ENCODE measurements at regions not wholly inside any gene's neighbourhood (a gene's known extent, or its start where the extent isn't known, plus 50 kb on each side); places are given as distances from the start of the nearest gene placed in this dataset.
"Not testable (repeated sequence)": the region's sequence is repeated elsewhere in the genome, so short reads cannot be mapped to it uniquely, and the experiment has no call there.

DNA sequence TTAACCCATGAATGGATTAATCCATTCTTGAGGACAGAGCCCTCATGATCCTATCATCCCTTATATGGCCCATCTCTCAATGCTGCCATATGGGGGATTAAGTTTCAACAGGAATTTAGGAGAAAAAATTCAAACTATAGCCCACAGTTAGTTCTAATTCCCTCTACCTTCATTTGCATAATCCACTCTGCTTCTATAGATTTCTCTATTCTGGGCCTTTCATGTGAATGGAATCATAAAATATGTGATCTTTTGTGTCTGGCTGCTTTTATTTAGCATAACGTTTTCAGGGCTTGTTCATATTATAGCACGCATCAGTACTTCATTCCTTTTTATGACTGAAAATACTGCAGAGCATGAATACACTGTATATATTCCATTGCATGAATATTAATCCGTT, 55.4 kb downstream of the CTSL start:
- H3K27ac ChIP-seq = no peak overlapping the region
- no peaks in the 10 kb centered on the region for H3K36me3 ChIP-seq (replicated peaks in 1 of 2; ENCODE audit: insufficient read depth in 1 of 2, low read depth in 2 of 2)
- H3K4me1 ChIP-seq = no peaks in the 10 kb centered on the region
- H3K27me3 ChIP-seq = no peaks in the 10 kb centered on the region
- no peak for TF ChIP-seq POLR2A (IDR thresholded peaks at IDR 0.05)
- TF ChIP-seq, protein P1, sequence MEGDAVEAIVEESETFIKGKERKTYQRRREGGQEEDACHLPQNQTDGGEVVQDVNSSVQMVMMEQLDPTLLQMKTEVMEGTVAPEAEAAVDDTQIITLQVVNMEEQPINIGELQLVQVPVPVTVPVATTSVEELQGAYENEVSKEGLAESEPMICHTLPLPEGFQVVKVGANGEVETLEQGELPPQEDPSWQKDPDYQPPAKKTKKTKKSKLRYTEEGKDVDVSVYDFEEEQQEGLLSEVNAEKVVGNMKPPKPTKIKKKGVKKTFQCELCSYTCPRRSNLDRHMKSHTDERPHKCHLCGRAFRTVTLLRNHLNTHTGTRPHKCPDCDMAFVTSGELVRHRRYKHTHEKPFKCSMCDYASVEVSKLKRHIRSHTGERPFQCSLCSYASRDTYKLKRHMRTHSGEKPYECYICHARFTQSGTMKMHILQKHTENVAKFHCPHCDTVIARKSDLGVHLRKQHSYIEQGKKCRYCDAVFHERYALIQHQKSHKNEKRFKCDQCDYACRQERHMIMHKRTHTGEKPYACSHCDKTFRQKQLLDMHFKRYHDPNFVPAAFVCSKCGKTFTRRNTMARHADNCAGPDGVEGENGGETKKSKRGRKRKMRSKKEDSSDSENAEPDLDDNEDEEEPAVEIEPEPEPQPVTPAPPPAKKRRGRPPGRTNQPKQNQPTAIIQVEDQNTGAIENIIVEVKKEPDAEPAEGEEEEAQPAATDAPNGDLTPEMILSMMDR (IDR thresholded peaks at IDR 0.05) = no peak
- H3K9me3 ChIP-seq = no peaks in the 10 kb centered on the region
- intact Hi-C loops (cut with DNase I) = no loop called here
- WGBS, 2 donors = 80 to 81% methylated on average over 3 of the region's 3 CpGs
- no peak for ATAC-seq
- no peak for DNase-seq
- no peak overlapping the region for H3K4me3 ChIP-seq

GRCh38 chr9:87783180-87783579, 57.3 kb downstream of the CTSL start:
- 86 to 91% methylated on average over 4 of the region's 4 CpGs for WGBS, 2 donors
- Histone ChIP-seq H3K27me3 (no peaks in the 10 kb centered on the region), H3K4me3 (no peak overlapping the region), H3K4me1 (no peaks in the 10 kb centered on the region), H3K36me3 (replicated peaks in 1 of 2; ENCODE audit: insufficient read depth in 1 of 2, low read depth in 2 of 2) (no peaks in the 10 kb centered on the region), H3K9me3 (no peaks in the 10 kb centered on the region), H3K27ac (no peak overlapping the region)
- DNase-seq (no peak), ATAC-seq (no peak)
- TF ChIP-seq, protein P1 (IDR thresholded peaks at IDR 0.05) = no peak
- TF ChIP-seq POLR2A (IDR thresholded peaks at IDR 0.05) = no peak
- intact Hi-C loops (cut with DNase I) = no loop called here

GRCh38 chr9:87785315-87785970, 59.5 kb downstream of the CTSL start:
- ATAC-seq; DNase-seq; H3K27ac ChIP-seq; H3K36me3 ChIP-seq (replicated peaks in 1 of 2; ENCODE audit: insufficient read depth in 1 of 2, low read depth in 2 of 2); H3K4me1 ChIP-seq; intact Hi-C loops (cut with DNase I); H3K27me3 ChIP-seq; H3K9me3 ChIP-seq; H3K4me3 ChIP-seq: not testable (repeated sequence)
- WGBS, 2 donors = 57 to 75% methylated on average over 8 of the region's 8 CpGs

- intact Hi-C loops (cut with DNase I) = no loop called here
- Histone ChIP-seq H3K27ac (no peak overlapping the region), H3K4me3 (no peak overlapping the region), H3K36me3 (replicated peaks in 1 of 2; ENCODE audit: insufficient read depth in 1 of 2, low read depth in 2 of 2) (no peaks in the 10 kb centered on the region), H3K9me3 (no peaks in the 10 kb centered on the region), H3K4me1 (no peaks in the 10 kb centered on the region), H3K27me3 (no peaks in the 10 kb centered on the region)
- 73 to 80% methylated on average over 2 of the region's 2 CpGs for WGBS, 2 donors
- ATAC-seq (no peak), DNase-seq (no peak)
- no peak for TF ChIP-seq POLR2A (IDR thresholded peaks at IDR 0.05)
- TF ChIP-seq, protein P1 (IDR thresholded peaks at IDR 0.05) = no peak
Observed at GRCh38 chr9:87786423-87786822, 60.5 kb downstream of the CTSL start.

GRCh38 chr9:87786876-87787275, 61.0 kb downstream of the CTSL start:
- intact Hi-C loops (cut with DNase I) = no loop called here
- TF ChIP-seq, protein P1 (IDR thresholded peaks at IDR 0.05) = no peak
- 45 to 63% methylated on average over 2 of the region's 2 CpGs for WGBS, 2 donors

More at GRCh38 chr9:87786876-87787275, 61.0 kb downstream of the CTSL start:
- ATAC-seq = no peak
- Histone ChIP-seq H3K9me3 (no peaks in the 10 kb centered on the region), H3K27me3 (no peaks in the 10 kb centered on the region), H3K36me3 (replicated peaks in 1 of 2; ENCODE audit: insufficient read depth in 1 of 2, low read depth in 2 of 2) (no peaks in the 10 kb centered on the region), H3K4me1 (no peaks in the 10 kb centered on the region), H3K27ac (no peak overlapping the region), H3K4me3 (no peak overlapping the region)
- DNase-seq = no peak

Measured in body of pancreas (tissue), 4 donors.